Stimulated activated CD4-positive, alpha-beta T cell treated with anti-CD3 and anti-CD28 coated beads, TNF-alpha, amount 100 ng/mL, for 1 hour (primary cell): ENCODE measurements at regions not wholly inside any gene's neighbourhood (a gene's known extent, or its start where the extent isn't known, plus 50 kb on each side); places are given as distances from the start of the nearest gene placed in this dataset.

Experiments
- DNase-seq, 3 donors: peaks; one replicate each; pipeline ENCODE4 v3.0.0-alpha.2; 2020; ENCODE audit warnings: low read depth in 3 of 3, low spot score in 1 of 3

- DNase-seq, result no peak
Observed at GRCh38 chr6:165829376-165829775, 166.3 kb upstream of the PDE10A start.

DNA sequence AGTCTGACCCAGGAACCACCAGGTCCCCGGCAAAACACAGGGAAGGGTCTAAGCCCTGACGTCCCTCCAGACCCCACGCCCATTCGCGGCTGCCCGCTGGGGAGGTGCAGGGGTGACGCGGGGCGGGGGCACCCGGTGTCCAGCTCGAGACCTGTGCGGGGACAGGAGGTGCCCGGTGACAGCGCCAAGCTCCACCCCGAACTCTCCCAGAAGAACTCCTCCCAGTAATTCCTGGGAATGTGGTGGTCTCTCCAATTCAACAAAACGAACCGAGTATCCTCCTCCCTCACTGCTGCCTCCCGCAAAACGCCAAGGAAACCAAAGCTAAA is 164.1 kb upstream of the PDE10A start:
- DNase-seq, result no peak

GRCh38 chr6:165826487-165827189 is 163.6 kb upstream of the PDE10A start:
- DNase-seq, result no peak

- no peak for DNase-seq
Observed at GRCh38 chr6:165825256-165825815, 162.3 kb upstream of the PDE10A start.

- DNase-seq, result no peak
Observed at GRCh38 chr6:165823609-165824326, 160.7 kb upstream of the PDE10A start.

GRCh38 chr6:165822501-165822900 is 159.5 kb upstream of the PDE10A start:
- no peak for DNase-seq

DNA sequence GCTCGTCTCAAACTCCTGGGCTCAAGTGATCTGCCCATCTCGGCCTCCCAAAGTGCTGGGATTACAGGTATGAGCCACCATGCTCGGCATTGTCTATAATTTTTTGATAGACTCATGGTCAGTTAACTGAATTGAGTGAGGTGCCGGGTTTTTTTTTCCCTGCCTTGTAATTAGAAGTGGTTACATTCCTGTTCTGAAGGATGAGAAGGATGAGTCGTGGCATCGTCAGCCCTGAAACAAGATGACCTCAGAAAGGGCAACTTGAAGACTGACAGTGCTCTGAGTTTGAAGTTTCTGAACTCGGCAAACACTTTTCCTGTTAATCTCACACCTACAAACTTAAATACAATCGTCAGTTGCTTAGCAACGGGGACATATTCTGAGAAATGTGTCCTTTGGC is 158.7 kb upstream of the PDE10A start:
- DNase-seq, result no peak

- no peak for DNase-seq
Observed at GRCh38 chr6:165820934-165821333, 157.9 kb upstream of the PDE10A start.

DNA sequence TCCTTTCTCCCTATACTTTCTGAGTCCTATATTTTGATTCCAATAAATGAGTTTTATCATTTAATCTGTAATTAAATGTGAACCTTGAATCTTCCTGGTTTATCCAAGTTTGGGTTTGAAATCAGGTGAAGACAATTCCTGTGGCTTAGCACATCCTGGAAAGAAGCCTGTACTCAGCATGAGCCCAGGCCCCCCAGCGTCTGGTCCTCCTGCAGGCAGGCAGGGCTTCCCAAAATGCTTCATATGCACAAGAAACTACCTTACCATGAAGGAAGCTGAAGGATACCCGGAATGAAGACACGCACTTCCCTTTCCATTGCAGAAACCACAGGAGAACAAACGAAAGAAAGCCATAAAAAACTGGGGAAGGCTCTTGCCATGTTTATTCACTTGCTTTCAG is 157.4 kb upstream of the PDE10A start:
- DNase-seq, result no peak

- no peak for DNase-seq
Observed at GRCh38 chr6:165819394-165819793, 156.4 kb upstream of the PDE10A start.

DNA sequence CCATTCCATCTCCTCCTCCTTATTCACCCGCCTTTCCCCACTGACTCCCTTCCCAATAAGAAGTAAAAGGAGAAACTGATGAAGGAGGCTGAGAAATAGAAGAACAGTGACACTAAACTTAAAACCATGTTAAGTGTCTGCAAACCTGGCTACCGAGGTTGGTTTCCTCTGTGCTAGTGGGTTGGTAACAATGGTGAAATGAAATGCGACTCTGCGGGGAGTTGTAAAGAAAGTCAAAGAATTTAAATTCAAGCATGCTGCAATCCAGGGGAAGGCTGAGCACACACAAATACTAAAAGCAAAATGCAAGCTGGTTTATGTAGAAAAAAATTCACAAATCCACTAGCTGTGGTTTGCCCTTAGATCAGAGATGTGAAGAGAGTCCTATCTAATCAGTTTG is 155.2 kb upstream of the PDE10A start:
- no peak for DNase-seq

- DNase-seq, result no peak
Observed at GRCh38 chr6:165817771-165818170, 154.7 kb upstream of the PDE10A start.

DNA sequence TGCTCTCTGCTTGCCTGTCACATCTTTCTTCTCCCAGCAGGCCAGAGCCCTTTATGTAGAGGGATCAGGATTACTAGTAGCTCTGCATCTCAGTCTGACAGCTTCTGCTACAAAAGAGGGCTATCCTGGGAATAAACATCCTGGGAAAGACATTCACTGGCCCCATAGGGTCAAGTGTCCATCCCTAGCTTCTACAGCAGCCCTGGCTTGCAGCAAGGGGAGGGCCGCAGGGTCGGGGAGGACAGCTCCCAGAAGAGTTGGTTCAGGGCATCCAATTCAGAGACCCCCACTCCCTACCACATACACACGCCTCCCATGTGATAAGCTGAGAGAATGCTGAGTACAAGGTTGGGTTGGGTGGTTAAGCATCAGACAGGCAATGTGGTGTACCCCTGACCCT is 154.1 kb upstream of the PDE10A start:
- no peak for DNase-seq

DNA sequence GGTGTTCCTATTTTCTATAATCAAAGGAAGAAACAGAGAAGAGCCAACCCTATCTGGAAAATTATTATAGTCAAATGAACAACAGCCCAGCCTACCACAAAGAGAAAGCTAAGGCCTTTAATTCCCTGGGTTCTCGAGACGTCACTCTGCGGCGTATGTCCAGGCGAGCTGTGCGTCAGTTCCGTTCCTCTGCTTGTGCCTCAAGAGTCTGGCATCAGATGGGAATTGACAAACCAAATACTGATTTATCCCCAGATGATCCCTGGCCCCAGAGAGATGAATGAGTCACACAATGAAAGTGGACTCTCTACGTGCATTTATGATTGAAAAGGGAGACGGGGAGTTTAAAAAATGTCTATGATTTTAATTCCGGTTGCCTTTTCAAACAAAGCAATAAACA is 151.6 kb upstream of the PDE10A start:
- DNase-seq, result no peak

DNA sequence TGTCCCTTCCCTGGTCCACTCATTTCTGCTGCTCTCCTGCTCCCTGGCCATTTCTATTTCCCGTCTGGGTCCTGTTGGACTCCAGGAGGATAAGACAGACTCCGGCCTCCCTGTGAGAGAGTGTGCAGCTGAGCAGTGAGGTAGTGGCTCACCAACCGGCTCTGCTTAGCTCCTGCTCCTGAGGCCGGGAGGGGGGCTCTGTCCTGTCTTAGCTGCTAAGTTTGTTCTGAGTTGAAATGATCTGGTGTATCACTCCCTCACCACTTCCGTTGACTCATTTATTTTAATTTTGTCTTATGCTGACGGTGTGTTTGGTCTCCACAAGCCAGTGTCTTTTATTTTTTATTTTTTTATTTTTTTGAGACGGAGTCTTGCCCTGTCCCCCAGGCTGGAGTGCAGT is 148.5 kb upstream of the PDE10A start:
- DNase-seq, result no peak

GRCh38 chr6:165808021-165808420 is 145.0 kb upstream of the PDE10A start:
- no peak for DNase-seq

GRCh38 chr6:165807249-165807960 is 144.4 kb upstream of the PDE10A start:
- no peak for DNase-seq

GRCh38 chr6:165806126-165806810 is 143.2 kb upstream of the PDE10A start:
- DNase-seq, result no peak

DNA sequence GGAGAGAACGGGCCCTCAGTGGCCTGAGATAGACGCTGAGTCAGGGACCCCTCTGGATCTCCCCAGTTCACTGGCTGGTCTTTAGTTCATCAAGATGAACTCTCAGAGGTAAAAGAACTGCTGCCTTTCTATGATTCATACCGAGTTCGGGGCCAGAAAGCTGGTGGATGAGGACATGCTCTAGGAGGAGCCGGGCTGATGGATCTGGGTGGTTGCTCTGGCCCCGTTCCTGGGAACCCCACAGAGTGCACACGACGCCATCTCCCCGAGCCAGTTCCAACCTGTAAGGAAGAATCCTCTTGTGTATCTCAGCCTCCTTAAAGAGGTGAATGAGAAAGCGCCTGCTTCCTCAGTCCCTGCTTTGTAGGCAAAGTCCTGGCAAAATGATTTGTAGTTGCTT is 142.6 kb upstream of the PDE10A start:
- no peak for DNase-seq

- no peak for DNase-seq
Observed at GRCh38 chr6:165805067-165805555, 142.1 kb upstream of the PDE10A start.

DNA sequence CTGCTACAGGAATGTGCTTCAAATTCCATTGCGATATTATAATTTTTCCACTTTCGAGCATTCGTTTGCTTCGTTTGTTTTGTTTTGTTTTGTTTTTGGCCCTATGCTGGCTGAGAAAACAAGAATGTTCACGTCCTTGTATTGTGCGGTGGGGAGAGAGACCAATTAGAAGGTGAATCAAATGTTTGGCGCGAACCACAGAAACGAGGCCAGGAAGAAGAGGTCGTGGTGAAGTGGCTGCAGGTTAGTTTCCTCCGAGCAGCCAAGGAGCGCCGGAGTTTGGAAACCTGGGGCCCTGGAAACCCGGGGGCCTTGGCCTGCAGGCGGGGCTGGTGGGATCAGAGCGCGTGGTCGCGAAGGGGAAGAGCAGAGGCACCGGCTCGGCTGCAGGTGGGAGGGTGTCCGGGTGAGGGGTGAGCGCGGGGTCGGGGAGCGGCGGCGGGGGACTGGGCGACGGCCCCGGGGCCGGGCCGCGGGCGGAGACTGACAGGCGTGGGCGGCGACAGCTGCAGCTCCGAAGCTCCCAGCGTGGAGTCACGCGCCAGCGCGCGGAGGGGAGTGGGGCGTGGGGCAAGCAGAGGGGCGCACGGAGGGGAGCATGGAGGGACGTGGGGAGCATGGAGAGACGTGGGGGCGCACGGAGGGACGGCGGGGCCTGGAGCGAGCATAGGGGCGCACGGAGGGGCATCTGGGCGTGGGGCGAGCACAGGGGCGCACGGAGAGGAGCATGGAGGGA is 141.5 kb upstream of the PDE10A start:
- no peak for DNase-seq
